SK-N-SH treated with all-trans-retinoic acid at 6 μM for 48 hours (cell line): ENCODE measurements at regions not wholly inside any gene's neighbourhood (a gene's known extent, or its start where the extent isn't known, plus 50 kb on each side); places are given as distances from the start of the nearest gene placed in this dataset.

Experiments
- ATAC-seq: fragments of 200-7000 bp; cut with Tn5 transposase; 3 replicates; pipeline ENCODE4 v1.9.1; 2020; ENCODE audit warnings: mild to moderate bottlenecking, moderate library complexity
- ARNTL ChIP-seq: fragments of 450-650 bp; formaldehyde crosslinking; IDR thresholded peaks from 2 replicates; pipeline ENCODE4 v1.5.0; 2020; ENCODE audit warnings: low read depth, mild to moderate bottlenecking, moderate library complexity, borderline replicate concordance
- BACH2 ChIP-seq: fragments of 250-450 bp; sonication (Bioruptor Pico); IDR thresholded peaks from 2 replicates; pipeline ENCODE4 v1.9.0; 2021; ENCODE audit warnings: mild to moderate bottlenecking, borderline replicate concordance
- CREB5 ChIP-seq: fragments of 250-450 bp; sonication (Bioruptor Pico); IDR thresholded peaks from 2 replicates; pipeline ENCODE4 v1.5.1; 2020; ENCODE audit warnings: low read depth, mild to moderate bottlenecking, moderate library complexity
- CSDC2 ChIP-seq: fragments of 250-450 bp; sonication (Bioruptor Pico); IDR thresholded peaks from 2 replicates; pipeline ENCODE4 v1.5.0; 2020; ENCODE audit warnings: mild to moderate bottlenecking, moderate library complexity
- CSRNP3 ChIP-seq: fragments of 250-450 bp; sonication (Bioruptor Pico); IDR thresholded peaks from 2 replicates; pipeline ENCODE4 v1.5.1; 2021; ENCODE audit warnings: mild to moderate bottlenecking, moderate library complexity
- GLIS3 ChIP-seq: fragments of 250-450 bp; sonication (Bioruptor Pico); IDR thresholded peaks from 2 replicates; pipeline ENCODE4 v1.5.0; 2020; ENCODE audit warnings: mild to moderate bottlenecking, moderate library complexity
- ISL1 ChIP-seq: fragments of 250-450 bp; sonication (Bioruptor Pico); IDR thresholded peaks from 2 replicates; pipeline ENCODE4 v2.1.2; 2022; ENCODE audit warnings: mild to moderate bottlenecking, moderate library complexity
- OSR1 ChIP-seq: fragments of 250-450 bp; sonication (Bioruptor Pico); IDR thresholded peaks from 2 replicates; pipeline ENCODE4 v1.8.0; 2022; ENCODE audit warnings: moderate library complexity, mild to moderate bottlenecking, inconsistent platforms
- PATZ1 ChIP-seq: fragments of 250-450 bp; sonication (Bioruptor Pico); IDR thresholded peaks from 2 replicates; pipeline ENCODE4 v1.8.0; 2020; ENCODE audit warnings: mild to moderate bottlenecking, moderate library complexity, borderline replicate concordance
- POU6F1 ChIP-seq: fragments of 250-450 bp; sonication (Bioruptor Pico); IDR thresholded peaks from 2 replicates; pipeline ENCODE4 v1.8.0; 2021; ENCODE audit warnings: low read depth, mild to moderate bottlenecking, moderate library complexity, borderline replicate concordance
- RARB ChIP-seq: fragments of 250-450 bp; sonication (Bioruptor Pico); IDR thresholded peaks from 2 replicates; pipeline ENCODE4 v1.8.0; 2021; ENCODE audit warnings: mild to moderate bottlenecking, moderate library complexity
- TOX ChIP-seq: fragments of 250-450 bp; sonication (Bioruptor Pico); IDR thresholded peaks from 2 replicates; pipeline ENCODE4 v1.8.0; 2021; ENCODE audit warnings: mild to moderate bottlenecking, moderate library complexity, borderline replicate concordance
- TSHZ2 ChIP-seq: fragments of 250-450 bp; sonication (Bioruptor Pico); IDR thresholded peaks from 2 replicates; pipeline ENCODE4 v1.5.0; 2020; ENCODE audit warnings: mild to moderate bottlenecking, moderate library complexity
- ZC3H10 ChIP-seq: fragments of 250-450 bp; sonication (Bioruptor Pico); IDR thresholded peaks from 2 replicates; pipeline ENCODE4 v1.5.1; 2021; ENCODE audit warnings: mild to moderate bottlenecking, moderate library complexity
- ZFP3 ChIP-seq: fragments of 250-450 bp; sonication (Bioruptor Pico); IDR thresholded peaks from 2 replicates; pipeline ENCODE4 v1.5.0; 2020; ENCODE audit warnings: mild to moderate bottlenecking, moderate library complexity
- ZFP30 ChIP-seq: fragments of 450-650 bp; formaldehyde crosslinking; IDR thresholded peaks from 2 replicates; pipeline ENCODE4 v1.5.0; 2022; ENCODE audit warnings: mild to moderate bottlenecking, moderate library complexity
- ZNF565 ChIP-seq: fragments of 450-650 bp; formaldehyde crosslinking; conservative IDR thresholded peaks from 2 replicates; pipeline ENCODE4 v1.5.0; 2020; ENCODE audit warnings: low read depth, mild to moderate bottlenecking, moderate library complexity
- ZNF70 ChIP-seq: fragments of 450-650 bp; formaldehyde crosslinking; IDR thresholded peaks from 2 replicates; pipeline ENCODE4 v1.5.0; 2020; ENCODE audit warnings: mild to moderate bottlenecking, moderate library complexity
- ZNF8 ChIP-seq: fragments of 450-650 bp; formaldehyde crosslinking; IDR thresholded peaks from 2 replicates; pipeline ENCODE4 v1.5.0; 2020; ENCODE audit warnings: mild to moderate bottlenecking, moderate library complexity

GRCh38 chr20:22927537-22927936 lies 107.6 kb upstream of the SSTR4 start (continued):
- no peak for TF ChIP-seq BACH2 (CRISPR knock-in tag)

GRCh38 chr20:22928679-22929078 lies 106.4 kb upstream of the SSTR4 start:
- no peak for ATAC-seq
- no peak for TF ChIP-seq ZNF70 (CRISPR knock-in tag)
- no peak for TF ChIP-seq OSR1 (CRISPR knock-in tag)
- no peak for TF ChIP-seq ZNF8 (CRISPR knock-in tag)
- no peak for TF ChIP-seq BACH2 (CRISPR knock-in tag)
- TF ChIP-seq TSHZ2 (CRISPR knock-in tag), result no peak
- no peak for TF ChIP-seq ZC3H10 (CRISPR knock-in tag)
- TF ChIP-seq ZFP30 (CRISPR knock-in tag), result no peak
- TF ChIP-seq TOX (CRISPR knock-in tag), result no peak

- no peak for ATAC-seq
- TF ChIP-seq CSRNP3 (CRISPR knock-in tag) (no peak), CSDC2 (CRISPR knock-in tag) (no peak), PATZ1 (CRISPR knock-in tag) (no peak), TOX (CRISPR knock-in tag) (no peak), RARB (CRISPR knock-in tag) (no peak), TSHZ2 (CRISPR knock-in tag) (no peak), ISL1 (CRISPR knock-in tag) (no peak), ZNF565 (no peak), BACH2 (CRISPR knock-in tag) (no peak), ZNF70 (CRISPR knock-in tag) (no peak), ARNTL (CRISPR knock-in tag) (no peak), POU6F1 (no peak), GLIS3 (no peak), CREB5 (CRISPR knock-in tag) (no peak), OSR1 (CRISPR knock-in tag) (no peak), ZNF8 (CRISPR knock-in tag) (no peak), ZFP3 (CRISPR knock-in tag) (no peak), ZFP30 (CRISPR knock-in tag) (no peak)
These were observed 105.5 kb upstream of the SSTR4 start for GRCh38 chr20:22929661-22930060.
